SU-DHL-6 (cell line): ENCODE measurements at regions not wholly inside any gene's neighbourhood (a gene's known extent, or its start where the extent isn't known, plus 50 kb on each side); places are given as distances from the start of the nearest gene placed in this dataset.

Experiments
- H2AFZ ChIP-seq: fragments of 200-600 bp; sonication (generic); 2 replicates; pipeline ENCODE4 v1.6.1; 2014; ENCODE audit warnings: low read depth, mild to moderate bottlenecking, moderate library complexity, mixed read lengths, antibody characterized with exemption, low read length; ENCODE audit not compliant: severe bottlenecking
- H3F3A ChIP-seq: fragments of 200-600 bp; shearing (Covaris generic); 2 replicates; pipeline ENCODE4 v1.6.0; 2016; ENCODE audit warnings: antibody characterized with exemption, mild to moderate bottlenecking; ENCODE audit not compliant: insufficient read depth
- H3K27ac ChIP-seq: fragments of 200-600 bp; sonication (generic); 2 replicates; pipeline ENCODE4 v1.5.1; 2016; ENCODE audit warnings: low read depth, mild to moderate bottlenecking, low read length, moderate library complexity, mixed read lengths
- H3K27me3 ChIP-seq: fragments of 200-600 bp; sonication (generic), shearing (Covaris generic); 2 replicates; pipeline ENCODE4 v1.6.0; 2014; ENCODE audit warnings: mild to moderate bottlenecking, low read length
- H3K36me3 ChIP-seq: fragments of 200-600 bp; sonication (generic); 2 replicates; pipeline ENCODE4 v1.6.1; 2014; ENCODE audit warnings: mild to moderate bottlenecking, low read length, mixed read lengths
- H3K4me2 ChIP-seq: fragments of 300-600, 200-600 bp; shearing (Covaris generic), sonication (generic); 2 replicates; pipeline ENCODE4 v1.6.0; 2014; ENCODE audit warnings: low read length, low read depth, mild to moderate bottlenecking; ENCODE audit not compliant: poor library complexity, severe bottlenecking
- H3K4me3 ChIP-seq: fragments of 200-600 bp; sonication (generic); 2 replicates; pipeline ENCODE4 v1.5.1; 2014; ENCODE audit warnings: antibody characterized with exemption, low read length, mild to moderate bottlenecking, mixed read lengths; ENCODE audit not compliant: insufficient read depth, poor library complexity, severe bottlenecking
- H3K79me2 ChIP-seq: fragments of 200-600 bp; sonication (generic); 2 replicates; pipeline ENCODE4 v1.6.1; 2014; ENCODE audit warnings: mild to moderate bottlenecking, low read length, moderate library complexity; ENCODE audit not compliant: insufficient read depth
- H3K9ac ChIP-seq: fragments of 200-600 bp; sonication (generic); 2 replicates; pipeline ENCODE4 v1.7.0; 2014; ENCODE audit warnings: mild to moderate bottlenecking, low read length
- H3K9me2 ChIP-seq: fragments of 200-600 bp; sonication (generic); replicated peaks from 2 replicates; pipeline ENCODE4 v1.6.1; 2014; ENCODE audit warnings: low read length; ENCODE audit not compliant: insufficient read depth
- H3K9me3 ChIP-seq: fragments of 200-600 bp; sonication (generic); 2 replicates; pipeline ENCODE4 v1.6.1; 2014; ENCODE audit warnings: low read length, mixed read lengths; ENCODE audit not compliant: insufficient read depth
- H4K20me1 ChIP-seq: fragments of 200-600 bp; sonication (generic); 2 replicates; pipeline ENCODE4 v1.6.1; 2014; ENCODE audit warnings: low read depth, mild to moderate bottlenecking, antibody characterized with exemption, low read length, moderate library complexity, mixed read lengths
- EZH2phosphoT487 ChIP-seq: fragments of 200-600 bp; sonication (generic), shearing (Covaris generic); conservative IDR thresholded peaks from 2 replicates; pipeline ENCODE4 v1.6.1; 2018; ENCODE audit warnings: mild to moderate bottlenecking, antibody characterized with exemption, low read length, moderate library complexity, mixed read lengths
- TF ChIP-seq, protein P1 (sequence below): fragments of 200-600 bp; sonication (generic); IDR thresholded peaks from one replicate; pipeline ENCODE4 v1.5.1; 2017; ENCODE audit warnings: antibody characterized with exemption, mild to moderate bottlenecking, low read length, moderate library complexity; ENCODE audit not compliant: insufficient read depth, poor library complexity, severe bottlenecking

DNA sequence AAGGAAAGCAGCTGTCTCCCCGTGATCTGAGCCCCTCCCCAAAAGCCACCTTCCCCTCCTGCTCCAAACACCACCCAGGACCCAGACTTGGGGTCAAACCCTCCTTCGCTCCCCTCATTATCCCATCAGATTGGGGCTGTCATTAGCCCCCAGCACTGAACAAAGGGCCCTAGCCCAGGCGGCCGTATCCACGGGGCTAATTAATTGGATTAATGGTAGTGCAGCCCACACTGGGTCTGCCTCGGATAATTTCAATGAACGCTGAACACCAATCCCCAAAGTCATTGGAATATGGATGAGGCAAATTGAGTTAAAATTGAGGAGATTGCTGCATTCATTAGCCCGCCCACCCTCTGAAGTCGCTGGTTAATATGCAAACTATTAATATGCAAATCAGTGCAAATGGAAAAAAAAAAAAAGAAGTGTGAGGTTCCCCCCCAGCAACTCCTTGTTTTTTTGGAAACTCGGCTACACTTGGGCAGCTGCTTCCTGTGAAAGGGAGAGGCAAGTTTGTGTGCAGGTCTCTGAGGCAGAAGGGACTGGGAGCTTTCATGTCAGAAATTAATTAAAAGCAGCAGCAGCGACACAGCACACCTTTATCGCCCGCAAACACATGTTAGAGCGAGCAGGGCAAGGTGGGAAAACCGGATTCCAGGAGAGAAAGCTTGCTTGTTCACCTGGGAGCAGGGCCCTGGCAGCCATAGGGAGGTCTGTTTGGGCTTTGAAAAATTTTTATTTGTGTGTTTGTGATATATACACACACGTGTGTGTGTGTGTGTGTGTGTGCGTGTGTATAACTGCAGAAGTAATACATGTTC lies 517.8 kb downstream of the MIAT start:
- H3K9me2 ChIP-seq: no peaks in the 10 kb centered on the region
- TF ChIP-seq EZH2phosphoT487: no peak
- TF ChIP-seq, protein P1, sequence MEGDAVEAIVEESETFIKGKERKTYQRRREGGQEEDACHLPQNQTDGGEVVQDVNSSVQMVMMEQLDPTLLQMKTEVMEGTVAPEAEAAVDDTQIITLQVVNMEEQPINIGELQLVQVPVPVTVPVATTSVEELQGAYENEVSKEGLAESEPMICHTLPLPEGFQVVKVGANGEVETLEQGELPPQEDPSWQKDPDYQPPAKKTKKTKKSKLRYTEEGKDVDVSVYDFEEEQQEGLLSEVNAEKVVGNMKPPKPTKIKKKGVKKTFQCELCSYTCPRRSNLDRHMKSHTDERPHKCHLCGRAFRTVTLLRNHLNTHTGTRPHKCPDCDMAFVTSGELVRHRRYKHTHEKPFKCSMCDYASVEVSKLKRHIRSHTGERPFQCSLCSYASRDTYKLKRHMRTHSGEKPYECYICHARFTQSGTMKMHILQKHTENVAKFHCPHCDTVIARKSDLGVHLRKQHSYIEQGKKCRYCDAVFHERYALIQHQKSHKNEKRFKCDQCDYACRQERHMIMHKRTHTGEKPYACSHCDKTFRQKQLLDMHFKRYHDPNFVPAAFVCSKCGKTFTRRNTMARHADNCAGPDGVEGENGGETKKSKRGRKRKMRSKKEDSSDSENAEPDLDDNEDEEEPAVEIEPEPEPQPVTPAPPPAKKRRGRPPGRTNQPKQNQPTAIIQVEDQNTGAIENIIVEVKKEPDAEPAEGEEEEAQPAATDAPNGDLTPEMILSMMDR: no peak
- no peak overlapping the region for H3K27ac ChIP-seq
- H4K20me1 ChIP-seq: no peaks in the 10 kb centered on the region
- no peaks in the 10 kb centered on the region for H3K9me3 ChIP-seq
- H2AFZ ChIP-seq: no peak overlapping the region
- no peaks in the 10 kb centered on the region for H3K79me2 ChIP-seq
- no peaks in the 10 kb centered on the region for H3F3A ChIP-seq
- no peaks in the 10 kb centered on the region for H3K36me3 ChIP-seq
- no peak overlapping the region for H3K9ac ChIP-seq
- H3K4me3 ChIP-seq: no peak overlapping the region
- H3K4me2 ChIP-seq: no peak overlapping the region
- 0 out of 2 replicates have a peak, but pooled peaks cover 4% of the 10 kb centered on the region for H3K27me3 ChIP-seq

DNA sequence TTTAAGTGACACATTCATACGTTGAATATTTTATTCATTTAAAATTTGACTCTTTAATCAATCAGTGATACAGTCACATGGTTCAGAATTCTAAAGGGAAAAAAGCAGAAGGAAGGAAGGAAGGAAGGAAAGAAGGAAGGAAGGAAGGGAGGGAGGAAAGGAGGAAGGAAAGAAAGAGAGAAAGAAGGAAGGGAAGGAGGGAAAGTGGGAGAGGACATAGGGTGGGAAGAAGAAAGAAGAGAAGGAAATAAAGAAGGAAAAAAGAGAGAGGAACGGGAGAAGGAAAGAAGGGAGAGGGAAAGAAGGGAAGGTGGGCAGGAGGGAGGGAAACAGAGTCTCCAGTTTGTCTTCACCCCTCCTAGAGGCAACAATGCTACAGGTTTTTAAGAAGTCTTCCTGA lies 518.6 kb downstream of the MIAT start:
- Histone ChIP-seq H2AFZ (no peak overlapping the region), H3K36me3 (no peaks in the 10 kb centered on the region), H3K27me3 (0 out of 2 replicates have a peak, but pooled peaks cover 4% of the 10 kb centered on the region), H3K9ac (no peak overlapping the region), H3F3A (no peaks in the 10 kb centered on the region), H3K9me3 (no peaks in the 10 kb centered on the region), H3K4me2 (no peak overlapping the region), H3K9me2 (no peaks in the 10 kb centered on the region), H4K20me1 (no peaks in the 10 kb centered on the region), H3K4me3 (no peak overlapping the region), H3K79me2 (no peaks in the 10 kb centered on the region), H3K27ac (no peak overlapping the region)
- TF ChIP-seq EZH2phosphoT487: no peak
- TF ChIP-seq, protein P1: no peak

DNA sequence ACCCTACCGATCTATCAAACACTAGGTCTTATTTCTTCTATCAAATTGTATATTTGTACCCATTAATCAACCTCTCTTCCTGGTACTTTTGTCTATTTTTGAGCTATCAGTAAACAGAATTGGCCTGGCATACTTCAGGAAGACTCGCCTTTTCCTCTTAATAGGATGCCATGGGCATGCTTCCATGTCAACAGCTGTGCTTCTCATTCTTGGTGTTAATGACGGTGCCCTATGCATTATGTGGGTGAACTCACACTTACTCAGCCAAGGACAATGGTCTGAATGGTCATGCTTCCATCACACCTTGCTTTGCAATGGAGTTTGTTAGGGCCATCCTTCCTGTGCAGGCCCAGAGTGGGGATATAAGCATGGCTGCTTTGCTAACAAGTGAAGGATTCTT lies 521.8 kb downstream of the MIAT start:
- TF ChIP-seq, protein P1: no peak
- TF ChIP-seq EZH2phosphoT487: no peak
- no peaks in the 10 kb centered on the region for H3K9me3 ChIP-seq
- H3K36me3 ChIP-seq: no peaks in the 10 kb centered on the region

More for the DNA sequence above, 521.8 kb downstream of the MIAT start:
- Histone ChIP-seq H3K27ac (no peak overlapping the region), H3K27me3 (peaks cover 4% of the 10 kb centered on the region; the same call in 1 of the 2 replicates), H3K79me2 (no peaks in the 10 kb centered on the region), H4K20me1 (no peaks in the 10 kb centered on the region), H3K9ac (no peak overlapping the region), H3K4me2 (no peak overlapping the region), H3F3A (no peaks in the 10 kb centered on the region), H2AFZ (no peak overlapping the region), H3K9me2 (no peaks in the 10 kb centered on the region), H3K4me3 (no peak overlapping the region)
